GM12878 (cell line): ENCODE measurements at regions not wholly inside any gene's neighbourhood (a gene's known extent, or its start where the extent isn't known, plus 50 kb on each side); places are given as distances from the start of the nearest gene placed in this dataset.

Source experiments
- ATAC-seq: fragments of 200-7000 bp; cut with Tn5 transposase; 3 replicates; pipeline ENCODE4 v1.9.1; 2020; ENCODE audit warnings: mild to moderate bottlenecking, moderate library complexity
- BruUV-seq: library from RNA; stranded (reverse); fragments of 400-500 nt; replicated peaks from 2 replicates; lab custom pipeline; 2021; lab: Mats Ljungman, UMichigan
- CTCF ChIA-PET: fragments of 300-600 bp; sonication (Branson Sonifier 250); formaldehyde crosslinking; extraction: SDS; loops from one replicate; lab custom pipeline; 2021; ENCODE audit warnings: inconsistent platforms; lab: Yijun Ruan, JAX
- POLR2A ChIA-PET: fragments of 350-600 bp; formaldehyde crosslinking; extraction: SDS; loops from one replicate; lab custom pipeline; 2021; ENCODE audit warnings: inconsistent platforms; lab: Charles Lee
- RAD21 ChIA-PET: fragments of 300-600 bp; sonication (Branson Sonifier 250); formaldehyde crosslinking; loops from one replicate; lab custom pipeline; 2023; ENCODE audit warnings: antibody characterized with exemption; ENCODE audit not compliant: unreplicated experiment; lab: Charles Lee
- SMC1A ChIA-PET: fragments of 300-600 bp; sonication (Branson Sonifier 250); formaldehyde crosslinking; loops from one replicate; lab custom pipeline; 2023; ENCODE audit not compliant: unreplicated experiment, uncharacterized antibody; lab: Charles Lee
- DNase-seq: peaks from one replicate; pipeline ENCODE4 v3.0.0-alpha.2; 2011; ENCODE audit warnings: low read depth, low spot score
- FAIRE-seq: peaks from 3 replicates; lab custom pipeline; 2011; peaks lifted over from hg19 to GRCh38; lab: Jason Lieb, UNC
- H2AFZ ChIP-seq: 2 replicates; pipeline ENCODE4 v1.6.0; 2011; ENCODE audit warnings: low read depth, low read length, control low read depth; ENCODE audit not compliant: control insufficient read depth
- H3K27ac ChIP-seq: 2 replicates; pipeline ENCODE4 v1.5.1; 2011; ENCODE audit warnings: control low read depth; ENCODE audit not compliant: control insufficient read depth, insufficient read depth
- H3K27me3 ChIP-seq, 2 experiments: replicated peaks in 1 of 2; 2 replicates each; pipeline versions ENCODE4 v1.6.0 to v1.6.1; 2011; ENCODE audit warnings: low read length in 1 of 2; ENCODE audit not compliant: control insufficient read depth in 2 of 2, insufficient read depth in 2 of 2
- H3K36me3 ChIP-seq, 2 experiments: 2 replicates each; pipeline ENCODE4 v1.5.1; 2011; ENCODE audit warnings: low read length in 1 of 2; ENCODE audit not compliant: control insufficient read depth in 2 of 2, insufficient read depth in 2 of 2
- H3K4me1 ChIP-seq: 2 replicates; pipeline ENCODE4 v1.6.1; 2011; ENCODE audit warnings: mild to moderate bottlenecking, low read length, moderate library complexity, mixed read lengths; ENCODE audit not compliant: control insufficient read depth, insufficient read depth
- H3K4me2 ChIP-seq: 2 replicates; pipeline ENCODE4 v1.6.0; 2011; ENCODE audit warnings: control low read depth; ENCODE audit not compliant: control insufficient read depth, insufficient read depth
- H3K4me3 ChIP-seq: fragments of 200-600 bp; sonication (generic); 2 replicates; pipeline ENCODE4 v1.5.1; 2016
- H3K79me2 ChIP-seq: 2 replicates; pipeline ENCODE4 v1.6.0; 2011; ENCODE audit warnings: low read length; ENCODE audit not compliant: control insufficient read depth, insufficient read depth
- H3K9ac ChIP-seq: 2 replicates; pipeline ENCODE4 v1.8.0; 2011; ENCODE audit warnings: low read length, control low read depth, mixed read lengths; ENCODE audit not compliant: control insufficient read depth, insufficient read depth
- H3K9me3 ChIP-seq: replicated peaks from 3 replicates; pipeline ENCODE4 v1.5.1; 2011; ENCODE audit warnings: mild to moderate bottlenecking, low read length; ENCODE audit not compliant: control insufficient read depth, insufficient read depth
- H4K20me1 ChIP-seq: 2 replicates; pipeline ENCODE4 v1.6.0; 2011; ENCODE audit not compliant: control insufficient read depth, insufficient read depth
- BACH1 ChIP-seq: fragments of 450-650 bp; IDR thresholded peaks from 2 replicates; pipeline ENCODE4 v1.6.1; 2017; ENCODE audit warnings: mild to moderate bottlenecking, borderline replicate concordance
- BHLHE40 ChIP-seq, 2 experiments: fragments of 450-650 bp in 1 of 2; IDR thresholded peaks; 2 replicates each; pipeline ENCODE4 v1.6.1; 2011 to 2017; ENCODE audit warnings: low read depth in 2 of 2, borderline replicate concordance in 1 of 2, improper control_type of control experiment in 1 of 2, low read length in 1 of 2, mild to moderate bottlenecking in 1 of 2
- CREB1 ChIP-seq: IDR thresholded peaks from 2 replicates; pipeline ENCODE4 v1.6.1; 2012; ENCODE audit warnings: low read depth, mild to moderate bottlenecking, inconsistent platforms
- ESRRA ChIP-seq: IDR thresholded peaks from 2 replicates; pipeline ENCODE4 v1.6.1; 2012; ENCODE audit warnings: mild to moderate bottlenecking, low read length, improper control_type of control experiment
- FOS ChIP-seq: IDR thresholded peaks from 3 replicates; pipeline ENCODE4 v1.6.1; 2011; ENCODE audit warnings: borderline replicate concordance; ENCODE audit not compliant: insufficient read length; ENCODE audit errors: extremely low read depth
- GATAD2B ChIP-seq: fragments of 450-650 bp; conservative IDR thresholded peaks from 2 replicates; pipeline ENCODE4 v1.6.1; 2017; ENCODE audit warnings: low read depth, mild to moderate bottlenecking, moderate library complexity
- IRF4 ChIP-seq: IDR thresholded peaks from 2 replicates; pipeline ENCODE4 v1.6.1; 2011; ENCODE audit warnings: low read depth, low read length
- POLR2A ChIP-seq: IDR thresholded peaks from 2 replicates; pipeline ENCODE4 v1.6.1; 2011; ENCODE audit warnings: low read depth, mild to moderate bottlenecking, low read length
- ZNF622 ChIP-seq: fragments of 450-650 bp; IDR thresholded peaks from 2 replicates; pipeline ENCODE4 v1.6.1; 2017; ENCODE audit warnings: mild to moderate bottlenecking, inconsistent platforms
- WGBS: methylation state at CpG from one replicate; pipeline ENCODE4 v1.1.6; 2016; ENCODE audit warnings: low lambda C conversion rate; ENCODE audit not compliant: insufficient replicate concordance, insufficient coverage; ENCODE audit errors: missing lambda C conversion rate; 5-methylcytosine and 5-hydroxymethylcytosine counted together
- in situ Hi-C: fragments of 300-500 bp; cut with MboI; formaldehyde crosslinking; loops from 9 replicates; pipeline ENCODE4 v1.14.3; 2018; ENCODE audit warnings: mixed read lengths
- intact Hi-C: fragments of 100-400 bp; cut with micrococcal nuclease; formaldehyde crosslinking; loops from one replicate; pipeline ENCODE4 v1.14.2; 2022; ENCODE audit not compliant: unreplicated experiment
- TF ChIP-seq, protein P1 (sequence below): IDR thresholded peaks from 2 replicates; pipeline ENCODE4 v1.6.1; 2012; ENCODE audit warnings: low read length, inconsistent platforms

DNA sequence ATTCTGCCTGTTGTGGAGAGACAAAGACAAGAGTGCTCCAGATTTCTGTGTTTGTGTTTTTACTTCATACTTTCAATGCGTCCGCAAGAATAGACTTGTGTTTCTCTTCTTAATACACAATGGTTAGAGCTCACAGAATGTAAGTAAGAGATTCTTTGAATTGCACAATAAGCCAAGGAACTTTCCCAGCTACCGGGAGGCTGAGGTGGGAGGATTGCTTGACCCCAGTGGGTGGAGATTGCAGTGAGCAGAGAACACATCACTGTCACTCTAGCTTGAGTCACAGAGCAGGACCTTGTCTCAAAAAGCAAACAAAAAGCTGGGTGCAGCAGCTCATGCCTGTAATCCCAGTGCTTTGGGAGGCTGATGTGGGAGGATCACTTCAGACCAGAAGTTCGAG, 250.7 kb upstream of the MYO3A start:
- BruUV-seq, result no TSS peak
- in situ Hi-C loops, result no loop called here
- Histone ChIP-seq H3K9me3 (no peaks in the 10 kb centered on the region), H3K36me3 (no peaks in the 10 kb centered on the region), H3K79me2 (no peaks in the 10 kb centered on the region), H3K4me3 (no peak overlapping the region), H3K27ac (no peak overlapping the region), H3K27me3 (no peaks in the 10 kb centered on the region), H4K20me1 (no peaks in the 10 kb centered on the region), H3K9ac (no peak overlapping the region), H3K4me1 (no peaks in the 10 kb centered on the region), H2AFZ (no peak overlapping the region), H3K4me2 (no peak overlapping the region)
- POLR2A ChIA-PET, result no interaction called here
- CTCF ChIA-PET, result no interaction called here
- TF ChIP-seq FOS (no peak), ZNF622 (no peak), CREB1 (no peak), POLR2A (no peak), GATAD2B (no peak), ESRRA (no peak), BHLHE40 (IDR thresholded peaks at IDR 0.05; ENCODE audit: borderline replicate concordance in 1 of 2, low read depth in 2 of 2, low read length in 1 of 2) (no peak), IRF4 (no peak), BACH1 (no peak)
- TF ChIP-seq, protein P1, sequence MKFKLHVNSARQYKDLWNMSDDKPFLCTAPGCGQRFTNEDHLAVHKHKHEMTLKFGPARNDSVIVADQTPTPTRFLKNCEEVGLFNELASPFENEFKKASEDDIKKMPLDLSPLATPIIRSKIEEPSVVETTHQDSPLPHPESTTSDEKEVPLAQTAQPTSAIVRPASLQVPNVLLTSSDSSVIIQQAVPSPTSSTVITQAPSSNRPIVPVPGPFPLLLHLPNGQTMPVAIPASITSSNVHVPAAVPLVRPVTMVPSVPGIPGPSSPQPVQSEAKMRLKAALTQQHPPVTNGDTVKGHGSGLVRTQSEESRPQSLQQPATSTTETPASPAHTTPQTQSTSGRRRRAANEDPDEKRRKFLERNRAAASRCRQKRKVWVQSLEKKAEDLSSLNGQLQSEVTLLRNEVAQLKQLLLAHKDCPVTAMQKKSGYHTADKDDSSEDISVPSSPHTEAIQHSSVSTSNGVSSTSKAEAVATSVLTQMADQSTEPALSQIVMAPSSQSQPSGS, result no peak
- FAIRE-seq (no peak), DNase-seq (no peak), ATAC-seq (no peak)
- RAD21 ChIA-PET, result no interaction called here
- SMC1A ChIA-PET, result no interaction called here
- intact Hi-C loops, result no loop called here
- 60% methylated on average over 4 of the region's 4 CpGs for WGBS
